ENCODE measurements at regions not wholly inside any gene's neighbourhood (a gene's known extent, or its start where the extent isn't known, plus 50 kb on each side); places are given as distances from the start of the nearest gene placed in this dataset.

GRCh38 chr2:15092181-15092580 lies 459.7 kb downstream of the LRATD1 start:
- H3K4me3 ChIP-seq (ENCODE audit: low read depth in 1 of 2, low read length in 1 of 2), result no peak overlapping the region
- H3K36me3 ChIP-seq, result no peaks in the 10 kb centered on the region
- peaks cover 6 to 11% of the 10 kb centered on the region in 2 experiments for H3K4me1 ChIP-seq (ENCODE audit: control insufficient read depth in 1 of 2, insufficient read depth in 1 of 2, low read depth in 1 of 2, low read length in 1 of 2)
- no peak overlapping the region for H3K27ac ChIP-seq
- H3K9me3 ChIP-seq, result no peaks in the 10 kb centered on the region
- no peaks in the 10 kb centered on the region for H3K27me3 ChIP-seq
- TF ChIP-seq CTCF (IDR thresholded peaks at IDR 0.05), result no peak

GRCh38 chr2:15092691-15093090 lies 460.2 kb downstream of the LRATD1 start:
- TF ChIP-seq CTCF (IDR thresholded peaks at IDR 0.05), result no peak
- Histone ChIP-seq H3K27me3 (no peaks in the 10 kb centered on the region), H3K9me3 (no peaks in the 10 kb centered on the region), H3K27ac (no peak overlapping the region), H3K4me1 (ENCODE audit: control insufficient read depth in 1 of 2, insufficient read depth in 1 of 2, low read depth in 1 of 2, low read length in 1 of 2) (peaks cover 6 to 11% of the 10 kb centered on the region in 2 experiments), H3K36me3 (no peaks in the 10 kb centered on the region), H3K4me3 (ENCODE audit: low read depth in 1 of 2, low read length in 1 of 2) (no peak overlapping the region)

GRCh38 chr2:15094161-15094560 lies 461.6 kb downstream of the LRATD1 start:
- H3K36me3 ChIP-seq, result no peaks in the 10 kb centered on the region
- no peak overlapping the region for H3K4me3 ChIP-seq (ENCODE audit: low read depth in 1 of 2, low read length in 1 of 2)
- no peak for TF ChIP-seq CTCF (IDR thresholded peaks at IDR 0.05)
- H3K9me3 ChIP-seq, result no peaks in the 10 kb centered on the region
- no peaks in the 10 kb centered on the region for H3K27me3 ChIP-seq
- peaks cover 6 to 11% of the 10 kb centered on the region in 2 experiments for H3K4me1 ChIP-seq (ENCODE audit: control insufficient read depth in 1 of 2, insufficient read depth in 1 of 2, low read depth in 1 of 2, low read length in 1 of 2)
- no peak overlapping the region for H3K27ac ChIP-seq

- Histone ChIP-seq H3K9me3 (no peaks in the 10 kb centered on the region), H3K4me3 (ENCODE audit: low read depth in 1 of 2, low read length in 1 of 2) (no peak overlapping the region), H3K36me3 (no peaks in the 10 kb centered on the region), H3K4me1 (ENCODE audit: control insufficient read depth in 1 of 2, insufficient read depth in 1 of 2, low read depth in 1 of 2, low read length in 1 of 2) (peaks cover 6 to 11% of the 10 kb centered on the region in 2 experiments), H3K27me3 (no peaks in the 10 kb centered on the region), H3K27ac (no peak overlapping the region)
- TF ChIP-seq CTCF (IDR thresholded peaks at IDR 0.05), result no peak
These were observed 464.3 kb downstream of the NBAS start for GRCh38 chr2:15096873-15097272.

- Histone ChIP-seq H3K36me3 (no peaks in the 10 kb centered on the region), H3K27ac (no peak overlapping the region), H3K27me3 (no peaks in the 10 kb centered on the region), H3K4me1 (ENCODE audit: control insufficient read depth in 1 of 2, insufficient read depth in 1 of 2, low read depth in 1 of 2, low read length in 1 of 2) (no peaks in the 10 kb centered on the region), H3K9me3 (peaks cover 7% of the 10 kb centered on the region), H3K4me3 (ENCODE audit: low read depth in 1 of 2, low read length in 1 of 2) (no peak overlapping the region)
- no peak for TF ChIP-seq CTCF (IDR thresholded peaks at IDR 0.05)
These were observed 454.0 kb downstream of the NBAS start for GRCh38 chr2:15107137-15107536.

- peaks cover 10% of the 10 kb centered on the region for H3K9me3 ChIP-seq
- H3K36me3 ChIP-seq, result no peaks in the 10 kb centered on the region
- no peak overlapping the region for H3K27ac ChIP-seq
- H3K27me3 ChIP-seq, result no peaks in the 10 kb centered on the region
- no peak for TF ChIP-seq CTCF (IDR thresholded peaks at IDR 0.05)
- peaks cover 14 to 15% of the 10 kb centered on the region in 2 experiments for H3K4me1 ChIP-seq (ENCODE audit: control insufficient read depth in 1 of 2, insufficient read depth in 1 of 2, low read depth in 1 of 2, low read length in 1 of 2)
- H3K4me3 ChIP-seq (ENCODE audit: low read depth in 1 of 2, low read length in 1 of 2), result no peak overlapping the region
These were observed 449.4 kb downstream of the NBAS start for GRCh38 chr2:15111718-15112117.
